Keratinocyte (primary cell): ENCODE measurements at regions not wholly inside any gene's neighbourhood (a gene's known extent, or its start where the extent isn't known, plus 50 kb on each side); places are given as distances from the start of the nearest gene placed in this dataset.

Source experiments
- DNase-seq: peaks from one replicate; pipeline ENCODE4 v3.0.0-alpha.2; 2011; ENCODE audit warnings: low read depth, missing footprints, low spot score
- FAIRE-seq: peaks from 2 replicates; lab custom pipeline; 2011; peaks lifted over from hg19 to GRCh38; lab: Jason Lieb, UNC
- H2AFZ ChIP-seq: 2 replicates; pipeline ENCODE4 v1.6.0; 2012; ENCODE audit warnings: low read length, control low read depth, inconsistent platforms; ENCODE audit not compliant: control insufficient read depth
- H3K27ac ChIP-seq: 2 replicates; pipeline ENCODE4 v1.5.1; 2011; ENCODE audit warnings: low read length; ENCODE audit not compliant: control insufficient read depth, insufficient read depth
- H3K27me3 ChIP-seq: 3 replicates; pipeline ENCODE4 v1.6.0; 2011; ENCODE audit warnings: low read length; ENCODE audit not compliant: control insufficient read depth, insufficient read depth; ENCODE audit errors: extremely low read depth
- H3K36me3 ChIP-seq, 2 experiments: 2 replicates in 1 of 2; 3 replicates in 1 of 2; pipeline ENCODE4 v1.5.1; 2011; ENCODE audit warnings: low read length in 2 of 2, mild to moderate bottlenecking in 1 of 2; ENCODE audit not compliant: control insufficient read depth in 2 of 2, insufficient read depth in 2 of 2; ENCODE audit errors: extremely low read depth in 1 of 2
- H3K4me1 ChIP-seq: 3 replicates; pipeline ENCODE4 v1.5.1; 2011; ENCODE audit warnings: low read length; ENCODE audit not compliant: control insufficient read depth, insufficient read depth; ENCODE audit errors: extremely low read depth
- H3K4me2 ChIP-seq: 3 replicates; pipeline ENCODE4 v1.6.0; 2011; ENCODE audit warnings: low read depth, low read length; ENCODE audit not compliant: control insufficient read depth, insufficient read depth; ENCODE audit errors: extremely low read depth
- H3K4me3 ChIP-seq, 3 experiments: fragments of 200-600 bp in 1 of 3; sonication (generic) in 1 of 3; 2 replicates in 2 of 3; 3 replicates in 1 of 3; pipeline ENCODE4 v1.5.1; 2011 to 2016; ENCODE audit warnings: low read length in 3 of 3, mild to moderate bottlenecking in 3 of 3, control low read depth in 2 of 3, inconsistent platforms in 1 of 3, low read depth in 1 of 3, mixed read lengths in 1 of 3, mixed run types in 1 of 3, moderate library complexity in 1 of 3; ENCODE audit not compliant: control insufficient read depth in 2 of 3, insufficient read depth in 2 of 3; ENCODE audit errors: extremely low read depth in 1 of 3
- H3K79me2 ChIP-seq: 2 replicates; pipeline ENCODE4 v1.6.0; 2012; ENCODE audit warnings: low read length; ENCODE audit not compliant: control insufficient read depth, insufficient read depth
- H3K9ac ChIP-seq: 3 replicates; pipeline ENCODE4 v1.6.0; 2011; ENCODE audit warnings: low read length; ENCODE audit not compliant: control insufficient read depth, insufficient read depth; ENCODE audit errors: extremely low read depth
- H3K9me1 ChIP-seq: 3 replicates; pipeline ENCODE4 v1.6.0; 2011; ENCODE audit warnings: low read length; ENCODE audit not compliant: control insufficient read depth, insufficient read depth; ENCODE audit errors: extremely low read depth
- H3K9me3 ChIP-seq: 2 replicates; pipeline ENCODE4 v1.5.1; 2012; ENCODE audit warnings: low read depth, low read length; ENCODE audit not compliant: control insufficient read depth
- H4K20me1 ChIP-seq: 3 replicates; pipeline ENCODE4 v1.6.0; 2011; ENCODE audit warnings: low read length; ENCODE audit not compliant: control insufficient read depth, insufficient read depth; ENCODE audit errors: extremely low read depth
- CTCF ChIP-seq, 3 experiments: IDR thresholded peaks in 1 of 3; conservative IDR thresholded peaks in 1 of 3; optimal IDR thresholded peaks in 1 of 3; 2 replicates in 2 of 3; 3 replicates in 1 of 3; pipeline versions ENCODE3 to v1.5.1; 2011; ENCODE audit warnings: low read length in 3 of 3, mild to moderate bottlenecking in 3 of 3, moderate library complexity in 2 of 3, control low read depth in 1 of 3, inconsistent platforms in 1 of 3; ENCODE audit not compliant: insufficient read depth in 2 of 3; ENCODE audit errors: extremely low read depth in 1 of 3
- EZH2 ChIP-seq: IDR thresholded peaks from one replicate; pipeline ENCODE4 v1.6.1; 2012; ENCODE audit warnings: inconsistent platforms, mild to moderate bottlenecking, low read length, moderate library complexity
- dilution Hi-C: fragments of 300-500 bp; cut with MboI; formaldehyde crosslinking; loops from one replicate; pipeline ENCODE4 v1.7.0; 2020; ENCODE audit warnings: low sequenced_read_pairs; ENCODE audit not compliant: extremely low pct_ligation_motif_present

GRCh38 chr2:34831096-34831495, 1232.0 kb upstream of the FAM98A start:
- Histone ChIP-seq H3K27ac (no peak overlapping the region), H3K4me3 (no peak overlapping the region), H3K4me2 (no peak overlapping the region), H3K27me3 (no peaks in the 10 kb centered on the region), H3K9ac (no peak overlapping the region), H3K36me3 (no peaks in the 10 kb centered on the region), H3K9me3 (no peaks in the 10 kb centered on the region), H3K79me2 (no peaks in the 10 kb centered on the region), H3K4me1 (no peaks in the 10 kb centered on the region), H4K20me1 (no peaks in the 10 kb centered on the region), H2AFZ (no peak overlapping the region), H3K9me1 (no peaks in the 10 kb centered on the region)
- no peak for FAIRE-seq
- dilution Hi-C loops, result no loop called here
- no peak for DNase-seq
- TF ChIP-seq EZH2, result no peak

GRCh38 chr2:34828481-34828880, 1229.4 kb upstream of the FAM98A start:
- Histone ChIP-seq H3K79me2 (no peaks in the 10 kb centered on the region), H3K9ac (no peak overlapping the region), H3K4me3 (no peak overlapping the region), H3K4me2 (no peak overlapping the region), H2AFZ (no peak overlapping the region), H3K27ac (no peak overlapping the region), H3K4me1 (no peaks in the 10 kb centered on the region), H3K36me3 (no peaks in the 10 kb centered on the region), H4K20me1 (no peaks in the 10 kb centered on the region), H3K9me1 (no peaks in the 10 kb centered on the region), H3K9me3 (no peaks in the 10 kb centered on the region), H3K27me3 (no peaks in the 10 kb centered on the region)
- no peak for TF ChIP-seq CTCF (optimal IDR thresholded peaks at IDR 0.05 in 1 of 3, IDR thresholded peaks at IDR 0.05 in 1 of 3, conservative IDR thresholded peaks at IDR 0.05 in 1 of 3; ENCODE audit: extremely low read depth in 1 of 3, insufficient read depth in 2 of 3, low read length in 3 of 3)
- TF ChIP-seq EZH2, result no peak
- no peak for FAIRE-seq
- dilution Hi-C loops, result no loop called here
- no peak for DNase-seq

GRCh38 chr2:34827398-34827797, 1228.3 kb upstream of the FAM98A start:
- no peak overlapping the region for H3K4me3 ChIP-seq
- H3K27ac ChIP-seq, result no peak overlapping the region
- no peaks in the 10 kb centered on the region for H3K9me3 ChIP-seq
- DNase-seq, result no peak
- dilution Hi-C loops, result no loop called here
- FAIRE-seq, result no peak
- H3K4me1 ChIP-seq, result no peaks in the 10 kb centered on the region
- TF ChIP-seq EZH2 (no peak), CTCF (optimal IDR thresholded peaks at IDR 0.05 in 1 of 3, IDR thresholded peaks at IDR 0.05 in 1 of 3, conservative IDR thresholded peaks at IDR 0.05 in 1 of 3; ENCODE audit: extremely low read depth in 1 of 3, insufficient read depth in 2 of 3, low read length in 3 of 3) (no peak)
- no peaks in the 10 kb centered on the region for H4K20me1 ChIP-seq
- no peak overlapping the region for H3K4me2 ChIP-seq
- H3K9me1 ChIP-seq, result no peaks in the 10 kb centered on the region
- no peak overlapping the region for H3K9ac ChIP-seq
- no peaks in the 10 kb centered on the region for H3K27me3 ChIP-seq
- H2AFZ ChIP-seq, result no peak overlapping the region
- H3K79me2 ChIP-seq, result no peaks in the 10 kb centered on the region
- H3K36me3 ChIP-seq, result no peaks in the 10 kb centered on the region
